Stimulated activated CD8-positive, alpha-beta memory T cell treated with anti-CD3 and anti-CD28 coated beads, Interleukin-7, amount 100 ng/mL, for 24 hours (primary cell): ENCODE measurements at regions not wholly inside any gene's neighbourhood (a gene's known extent, or its start where the extent isn't known, plus 50 kb on each side); places are given as distances from the start of the nearest gene placed in this dataset.
A peak's percentile ranks its signal among the peaks of the same experiment; 100 is the strongest.

ENCODE experiments used
- DNase-seq: peaks from one replicate; pipeline ENCODE4 v3.0.0-alpha.2; 2020; ENCODE audit warnings: low read depth

GRCh38 chrX:39710776-39711175, 387.0 kb downstream of the BCOR start:
- no peak for DNase-seq

- no peak for DNase-seq
These were observed 383.3 kb downstream of the BCOR start for GRCh38 chrX:39714471-39714870.

DNA sequence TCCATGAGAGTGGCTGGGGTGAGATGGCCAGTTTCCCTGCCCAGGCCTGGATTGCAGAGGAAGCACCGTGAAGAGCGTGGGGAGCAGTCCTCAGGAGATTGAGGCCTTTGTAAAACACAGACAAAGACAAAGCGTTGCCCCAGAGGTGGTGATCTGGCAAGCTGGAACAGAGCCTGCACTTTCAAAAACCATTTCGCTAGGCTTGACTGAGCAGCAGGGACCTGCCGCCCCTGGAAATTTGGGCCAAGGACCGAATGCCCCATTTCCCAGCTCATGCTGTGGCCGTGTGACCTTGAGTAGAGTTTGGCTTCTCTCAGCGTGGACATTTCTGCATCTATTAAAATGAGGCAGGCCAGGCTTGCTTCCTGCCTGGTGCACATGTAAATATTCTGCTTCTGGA, 381.4 kb downstream of the BCOR start:
- DNase-seq: no peak

GRCh38 chrX:39716802-39717540, 380.8 kb downstream of the BCOR start:
- no peak for DNase-seq

- DNase-seq: no peak
These were observed 378.8 kb downstream of the BCOR start for GRCh38 chrX:39718981-39719380.

DNA sequence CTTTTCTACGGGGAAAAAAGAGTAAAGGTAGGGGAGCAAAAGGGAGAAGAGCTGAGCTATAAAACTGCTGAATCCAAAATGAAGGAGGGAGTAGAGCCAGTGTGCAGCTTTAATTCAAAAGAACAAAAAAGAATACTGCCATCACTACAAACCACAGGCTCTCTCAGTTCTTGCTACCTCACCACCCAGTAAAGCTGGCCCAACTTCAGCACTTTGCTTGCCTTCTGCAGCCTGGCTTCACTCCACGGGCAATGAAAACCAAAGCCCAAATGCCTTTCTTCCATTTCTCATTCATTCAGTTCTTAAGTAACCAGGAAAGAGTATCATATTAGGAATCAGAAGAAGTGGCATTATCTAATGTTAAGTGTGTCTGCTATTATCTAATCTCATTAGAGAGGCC, 376.8 kb downstream of the BCOR start:
- no peak for DNase-seq

- no peak for DNase-seq
These were observed 376.0 kb downstream of the BCOR start for GRCh38 chrX:39721566-39722279.

DNA sequence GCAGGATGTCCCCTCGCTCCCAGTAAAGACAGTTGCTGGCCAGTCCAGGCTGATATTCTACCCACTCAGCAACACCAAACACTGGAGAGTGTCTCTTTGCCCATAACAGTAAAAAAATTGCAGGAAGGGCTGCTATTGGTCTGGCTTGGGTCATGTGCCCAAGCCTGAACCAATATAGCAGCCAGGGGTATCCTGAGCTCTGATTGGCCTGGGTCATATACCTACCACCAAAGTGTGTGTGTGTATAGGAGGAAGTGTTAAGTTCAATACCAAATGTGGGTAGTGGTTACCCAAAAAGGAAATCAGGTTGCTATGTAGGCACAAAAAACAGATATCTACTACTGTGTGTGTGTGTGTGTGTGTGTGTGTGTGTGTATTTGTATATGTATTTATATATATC, 373.2 kb downstream of the BCOR start:
- DNase-seq: no peak

GRCh38 chrX:39725114-39725513, 372.6 kb downstream of the BCOR start:
- no peak for DNase-seq

DNA sequence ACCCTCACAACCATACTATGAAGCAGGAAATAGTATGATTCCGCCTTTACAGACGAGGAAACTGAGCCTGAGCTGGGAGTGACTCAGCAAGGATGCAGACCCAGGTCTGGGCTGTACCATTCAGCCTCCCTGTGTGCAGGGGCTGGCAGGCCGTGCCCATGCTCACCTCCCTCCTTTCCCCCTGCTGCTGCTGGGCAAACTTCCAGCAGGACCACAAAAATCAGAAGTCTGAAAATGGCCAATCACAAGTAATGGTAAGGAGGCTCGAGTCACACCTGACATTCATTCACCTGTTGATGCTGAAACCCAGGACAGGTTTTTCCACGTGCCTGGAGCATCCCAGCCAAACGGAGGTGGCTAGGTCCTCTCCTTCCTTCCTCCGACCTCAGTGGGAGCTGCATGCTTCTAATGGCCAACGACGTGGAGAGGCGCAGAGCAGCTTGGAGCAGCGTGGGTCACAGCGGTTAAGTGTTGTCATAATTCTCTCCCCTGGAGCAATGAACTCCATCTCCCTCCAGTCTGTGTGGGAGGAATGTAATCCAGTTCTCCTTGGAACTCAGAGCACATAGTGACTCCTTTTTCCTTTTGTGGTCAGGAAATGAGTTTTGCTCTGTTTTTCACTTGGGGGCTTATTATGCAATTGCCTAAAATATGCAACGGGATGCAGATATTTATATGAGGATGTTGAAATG, 371.7 kb downstream of the BCOR start:
- DNase-seq: no peak

GRCh38 chrX:39726771-39727170, 371.0 kb downstream of the BCOR start:
- DNase-seq: no peak

DNA sequence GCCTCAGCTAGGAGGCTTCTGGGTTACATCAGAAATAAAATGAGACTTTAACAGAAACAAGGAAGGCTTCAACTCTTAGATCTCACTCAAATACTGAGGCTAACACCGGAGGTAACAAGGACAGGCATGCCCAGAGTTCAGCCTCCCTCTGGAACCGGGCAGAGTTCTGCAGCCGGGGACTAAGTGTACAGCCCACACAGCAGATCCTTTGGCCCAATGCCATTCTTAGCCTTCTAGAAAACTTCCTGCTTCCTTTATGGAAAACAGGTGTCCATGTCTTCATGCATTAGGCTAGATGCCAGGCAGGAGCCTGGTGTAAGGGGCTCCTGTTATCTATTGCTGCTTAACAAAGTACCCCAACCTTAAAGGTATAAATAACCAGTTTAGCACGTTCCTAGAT, 369.7 kb downstream of the BCOR start:
- no peak for DNase-seq

DNA sequence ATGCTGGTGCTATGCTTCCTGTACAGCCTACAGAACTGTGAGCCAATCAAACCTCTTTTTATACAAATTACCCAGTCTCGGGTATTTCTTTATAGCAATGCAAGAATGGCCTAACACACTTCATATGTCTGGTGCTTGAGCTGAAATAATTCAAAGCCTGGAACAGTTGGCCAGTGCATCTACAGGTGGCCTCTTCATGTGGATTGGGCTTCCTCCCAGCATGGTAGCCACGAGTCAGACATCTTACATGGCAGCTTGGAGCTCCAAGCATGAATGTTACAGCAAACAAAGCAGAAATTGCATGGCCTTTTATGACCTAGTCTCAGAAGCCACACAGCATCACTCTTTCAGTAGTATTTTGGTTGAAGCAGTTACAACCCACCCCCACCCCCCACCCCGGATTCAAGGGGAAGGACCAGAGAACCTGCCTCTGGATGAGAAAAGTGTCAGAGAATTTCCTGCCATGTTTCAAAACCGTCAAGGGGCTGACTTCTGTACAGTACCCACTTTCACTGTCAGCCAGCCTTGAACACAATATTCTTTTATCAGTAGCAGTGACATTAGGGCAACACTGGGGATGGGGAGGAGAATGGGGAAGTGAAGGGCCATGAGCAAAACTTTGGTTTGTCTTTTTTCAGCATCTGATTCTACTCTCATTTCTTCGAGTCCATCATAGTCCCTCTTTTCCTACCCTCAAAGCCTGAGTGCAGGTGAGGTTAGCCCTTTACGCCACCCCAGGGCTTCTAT, 368.7 kb downstream of the BCOR start:
- DNase-seq: no peak

DNA sequence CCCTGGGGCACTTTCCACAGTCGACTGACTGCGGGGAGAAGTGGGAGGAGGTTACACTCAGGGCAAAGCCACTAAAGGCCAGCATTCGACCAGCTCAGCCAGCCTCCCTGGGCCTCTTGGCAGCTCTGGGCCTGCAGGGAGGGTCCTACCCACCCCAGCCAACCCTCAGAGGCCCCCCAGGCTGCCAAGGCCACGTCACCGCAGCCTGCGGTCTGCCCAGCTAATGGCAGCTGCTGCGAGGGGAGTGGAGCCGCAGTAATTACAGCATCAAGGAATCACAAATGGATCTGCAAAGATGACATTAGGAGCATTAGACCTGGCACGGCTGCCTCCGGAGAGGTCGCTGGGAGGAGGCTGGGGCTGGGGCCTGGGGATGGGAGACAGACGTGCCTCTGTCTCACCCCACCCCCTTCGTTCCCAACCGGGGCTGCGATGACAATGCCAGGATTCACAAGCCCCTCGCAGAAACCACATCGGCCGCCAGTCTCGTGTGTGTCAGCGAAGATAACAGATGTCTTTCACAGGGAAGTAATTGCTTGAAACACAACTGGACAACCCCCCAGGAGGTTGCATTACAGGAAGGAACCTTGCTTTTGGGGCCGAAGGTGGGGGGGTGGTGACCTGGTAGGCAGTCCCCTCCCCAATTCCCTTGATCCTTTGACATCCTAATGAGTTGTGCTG, 367.6 kb downstream of the BCOR start:
- DNase-seq: no peak

DNA sequence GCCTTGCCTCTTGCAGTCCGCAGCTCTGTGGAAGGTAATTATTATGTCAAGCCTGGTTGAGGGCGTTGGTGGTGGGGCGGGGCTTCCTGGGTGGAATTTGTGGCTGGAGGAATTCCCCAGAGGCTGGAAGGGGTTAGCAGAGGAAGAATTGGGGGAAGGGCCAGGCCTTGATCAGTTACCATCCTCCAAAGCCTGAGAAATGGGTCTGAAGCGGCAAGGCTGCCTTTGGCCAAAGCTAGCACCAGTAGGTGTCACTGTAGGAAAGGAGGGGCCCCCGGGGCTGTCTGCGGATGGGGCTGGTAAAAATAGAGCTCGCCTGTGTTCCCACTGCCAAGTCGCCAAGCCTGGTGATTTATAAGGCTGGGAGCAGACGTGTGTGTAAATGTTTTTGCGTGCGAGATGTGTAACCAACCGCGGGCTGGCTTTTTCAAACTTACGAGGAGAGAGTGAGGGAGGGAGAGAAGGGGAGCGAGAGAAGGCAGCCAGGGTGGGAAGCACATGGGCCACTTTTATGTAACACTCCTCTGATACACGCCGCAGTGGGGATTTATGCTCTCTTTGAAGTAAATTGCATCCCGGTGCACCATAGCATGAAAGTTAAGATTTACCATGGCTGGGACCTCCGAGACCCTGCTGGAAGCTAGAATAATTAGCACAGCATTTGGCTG, 367.0 kb downstream of the BCOR start:
- peak; percentile 16 for DNase-seq

DNA sequence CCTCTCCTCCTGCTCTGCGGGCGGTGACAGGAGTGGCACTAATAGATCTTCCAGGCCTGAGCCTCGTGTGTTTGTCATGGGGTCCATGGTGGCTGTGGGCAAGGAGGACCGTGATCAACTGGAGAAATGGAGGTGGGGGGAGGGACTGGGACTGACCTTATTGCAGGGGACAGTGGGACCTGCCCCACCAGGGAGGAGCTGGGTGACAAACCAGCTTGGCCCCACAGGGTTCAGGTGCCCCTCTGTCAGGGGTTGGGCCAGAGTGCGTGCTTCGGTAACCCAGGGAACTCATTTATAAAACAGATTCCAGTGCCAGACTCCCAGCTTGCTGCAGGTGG, 366.5 kb downstream of the BCOR start:
- DNase-seq: no peak

- no peak for DNase-seq
These were observed 366.0 kb downstream of the BCOR start for GRCh38 chrX:39731735-39732134.

DNA sequence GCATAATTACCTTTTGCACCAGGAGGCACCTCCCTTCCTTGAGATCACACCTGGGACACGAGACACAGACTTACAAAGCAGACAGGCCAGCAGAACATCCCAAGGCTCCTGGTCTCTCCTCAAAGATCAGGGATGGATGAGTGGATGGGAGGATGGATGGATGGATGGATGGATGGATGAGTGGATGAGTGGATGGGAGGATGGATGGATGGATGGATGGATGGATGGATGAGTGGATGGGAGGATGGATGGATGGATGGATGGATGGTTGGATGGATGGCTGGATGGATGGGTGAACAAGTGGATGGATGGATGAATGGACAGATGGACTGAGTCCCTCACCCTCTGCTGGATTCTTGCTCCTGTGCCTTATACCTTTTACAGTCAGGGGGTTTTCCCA, 364.0 kb downstream of the BCOR start:
- no peak for DNase-seq

DNA sequence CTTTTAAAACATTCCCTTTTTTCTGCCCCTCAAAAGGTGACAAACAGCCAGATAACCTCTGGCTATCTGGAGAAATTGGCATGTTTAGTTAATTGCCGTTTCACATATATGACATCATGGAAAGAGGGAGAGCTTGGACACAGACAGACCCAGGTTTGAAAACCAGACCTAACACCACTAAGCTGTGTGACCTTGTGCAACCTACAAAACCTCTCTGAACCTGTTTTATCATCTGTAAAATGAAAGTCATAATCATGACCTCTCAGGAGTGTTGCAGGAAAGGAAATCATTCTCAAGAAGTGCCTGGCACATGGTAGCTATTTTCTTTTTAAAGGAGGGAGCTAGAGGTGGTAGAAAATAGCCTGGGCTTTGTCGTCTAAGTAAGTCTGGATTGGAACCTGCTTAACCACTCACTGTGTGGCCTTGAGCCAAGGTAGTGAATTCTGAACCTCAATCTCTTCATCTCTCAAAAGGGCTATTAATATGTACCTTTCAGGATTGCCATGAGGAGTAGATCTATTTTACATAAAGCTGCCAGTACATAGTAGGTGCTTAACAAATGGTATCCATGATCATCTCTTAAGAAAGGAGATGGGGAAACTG, 363.5 kb downstream of the BCOR start:
- no peak for DNase-seq

GRCh38 chrX:39736216-39737211, 361.2 kb downstream of the BCOR start:
- DNase-seq: no peak
